H1 (cell line): ENCODE measurements at regions not wholly inside any gene's neighbourhood (a gene's known extent, or its start where the extent isn't known, plus 50 kb on each side); places are given as distances from the start of the nearest gene placed in this dataset.

Experiments
- CBX8 ChIP-seq: fragments of 300-800, 300-1000 bp; sonication (generic); IDR thresholded peaks from 2 replicates; pipeline ENCODE4 v1.7.1; 2016; ENCODE audit warnings: low read depth, low read length, borderline replicate concordance
- CEBPB ChIP-seq: IDR thresholded peaks from 2 replicates; pipeline ENCODE4 v1.6.1; 2012; ENCODE audit warnings: low read depth, low read length
- CHD7 ChIP-seq: fragments of 300-600 bp; sonication (generic); IDR thresholded peaks from 2 replicates; pipeline ENCODE4 v1.7.1; 2012; ENCODE audit warnings: low read length, moderate library complexity, mild to moderate bottlenecking, inconsistent platforms; ENCODE audit not compliant: insufficient replicate concordance
- JUN ChIP-seq: IDR thresholded peaks from 2 replicates; pipeline ENCODE4 v1.6.1; 2011; ENCODE audit warnings: low read depth, mild to moderate bottlenecking, improper control_type of control experiment, low read length
- RFX5 ChIP-seq: IDR thresholded peaks from 2 replicates; pipeline ENCODE4 v1.6.1; 2011; ENCODE audit warnings: low read depth, low read length, improper control_type of control experiment, borderline replicate concordance
- SIX5 ChIP-seq: IDR thresholded peaks from 2 replicates; pipeline ENCODE4 v1.6.1; 2011; ENCODE audit warnings: mild to moderate bottlenecking, low read depth, low read length
- SRF ChIP-seq: IDR thresholded peaks from 2 replicates; pipeline ENCODE4 v1.6.1; 2011; ENCODE audit warnings: mild to moderate bottlenecking, low read depth, low read length, moderate library complexity
- TBP ChIP-seq: IDR thresholded peaks from 2 replicates; pipeline ENCODE4 v1.6.1; 2011; ENCODE audit warnings: low read depth, low read length, improper control_type of control experiment

DNA sequence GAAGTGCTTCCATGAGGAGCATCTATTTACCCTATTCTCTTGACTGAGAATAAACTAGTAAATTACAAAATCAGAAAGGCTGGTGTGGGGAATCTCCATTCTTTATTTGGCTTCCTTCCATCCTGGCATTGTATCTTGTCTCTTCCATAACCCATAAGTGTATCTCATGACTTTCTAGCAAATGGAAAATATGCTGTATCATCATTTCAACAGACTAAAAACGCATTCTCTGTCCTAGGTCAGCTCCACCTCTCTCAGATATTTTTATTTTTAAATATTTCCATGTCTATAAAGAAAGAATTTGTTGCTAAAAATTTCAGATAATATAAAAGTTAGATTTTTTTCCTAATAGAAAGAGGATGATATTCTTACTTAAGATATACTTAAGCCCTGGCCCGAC lies 154.2 kb upstream of the MYO16 start (continued):
- TF ChIP-seq CHD7 (no peak), RFX5 (no peak), CBX8 (no peak), CEBPB (no peak), SIX5 (no peak), SRF (no peak), TBP (no peak), JUN (no peak)
